MM.1S (cell line): ENCODE measurements at regions not wholly inside any gene's neighbourhood (a gene's known extent, or its start where the extent isn't known, plus 50 kb on each side); places are given as distances from the start of the nearest gene placed in this dataset.

Source experiments
- DNase-seq: peaks from one replicate; pipeline ENCODE4 v3.0.0-alpha.2; 2015
- H2AFZ ChIP-seq: fragments of 300-600 bp; sonication (generic); 2 replicates; pipeline ENCODE4 v1.6.0; 2016; ENCODE audit warnings: antibody characterized with exemption, low read length
- H3F3A ChIP-seq: fragments of 300-600 bp; sonication (generic); 2 replicates; pipeline ENCODE4 v1.6.1; 2016; ENCODE audit warnings: mild to moderate bottlenecking, antibody characterized with exemption, low read length, moderate library complexity, mixed read lengths; ENCODE audit not compliant: insufficient read depth
- H3K27ac ChIP-seq: fragments of 300-600 bp; sonication (generic); 2 replicates; pipeline ENCODE4 v1.5.1; 2016; ENCODE audit warnings: mild to moderate bottlenecking, low read length
- H3K27me3 ChIP-seq: fragments of 300-600 bp; sonication (generic); replicated peaks from 2 replicates; pipeline ENCODE4 v1.6.0; 2016; ENCODE audit warnings: low read length; ENCODE audit not compliant: insufficient read depth
- H3K36me3 ChIP-seq: fragments of 300-600 bp; sonication (generic); replicated peaks from 2 replicates; pipeline ENCODE4 v1.6.1; 2016; ENCODE audit warnings: mild to moderate bottlenecking, low read length, mixed read lengths; ENCODE audit not compliant: insufficient read depth
- H3K4me1 ChIP-seq: fragments of 300-600 bp; sonication (generic); 2 replicates; pipeline ENCODE4 v1.6.1; 2016; ENCODE audit warnings: low read length, mixed read lengths
- H3K4me2 ChIP-seq: fragments of 300-600 bp; sonication (generic); 2 replicates; pipeline ENCODE4 v1.6.0; 2016; ENCODE audit warnings: low read depth, low read length
- H3K4me3 ChIP-seq: fragments of 300-600 bp; sonication (generic); 2 replicates; pipeline ENCODE4 v1.5.1; 2016; ENCODE audit warnings: low read length, mixed read lengths
- H3K79me2 ChIP-seq: fragments of 300-600 bp; sonication (generic); 2 replicates; pipeline ENCODE4 v1.6.1; 2016; ENCODE audit warnings: mixed run types, low read length, mixed read lengths
- H3K9ac ChIP-seq: fragments of 300-600 bp; sonication (generic); 2 replicates; pipeline ENCODE4 v1.6.1; 2016; ENCODE audit warnings: low read length, mixed read lengths
- H3K9me2 ChIP-seq: fragments of 300-600 bp; sonication (generic); replicated peaks from 2 replicates; pipeline ENCODE4 v1.6.1; 2016; ENCODE audit warnings: mild to moderate bottlenecking, low read length, mixed read lengths; ENCODE audit not compliant: insufficient read depth
- H3K9me3 ChIP-seq: fragments of 300-600 bp; sonication (generic); replicated peaks from 2 replicates; pipeline ENCODE4 v1.6.1; 2016; ENCODE audit warnings: mild to moderate bottlenecking, low read length, mixed read lengths; ENCODE audit not compliant: insufficient read depth
- H4K20me1 ChIP-seq: fragments of 300-600 bp; sonication (generic); 2 replicates; pipeline ENCODE4 v1.6.1; 2016; ENCODE audit warnings: mild to moderate bottlenecking, low read length, moderate library complexity, mixed read lengths; ENCODE audit not compliant: insufficient read depth
- EZH2 ChIP-seq: fragments of 300-600 bp; sonication (generic); optimal IDR thresholded peaks from 2 replicates; pipeline ENCODE3; 2017; ENCODE audit warnings: low read depth, mild to moderate bottlenecking, antibody characterized with exemption, low read length, mixed read lengths
- EZH2phosphoT487 ChIP-seq: fragments of 300-600 bp; sonication (generic); IDR thresholded peaks from 2 replicates; pipeline ENCODE4 v1.6.1; 2018; ENCODE audit warnings: antibody characterized with exemption, low read length
- TF ChIP-seq, protein P1 (sequence below): fragments of 300-600 bp; sonication (generic); IDR thresholded peaks from 2 replicates; pipeline ENCODE4 v1.5.1; 2016; ENCODE audit warnings: antibody characterized with exemption, low read length, mixed read lengths

DNA sequence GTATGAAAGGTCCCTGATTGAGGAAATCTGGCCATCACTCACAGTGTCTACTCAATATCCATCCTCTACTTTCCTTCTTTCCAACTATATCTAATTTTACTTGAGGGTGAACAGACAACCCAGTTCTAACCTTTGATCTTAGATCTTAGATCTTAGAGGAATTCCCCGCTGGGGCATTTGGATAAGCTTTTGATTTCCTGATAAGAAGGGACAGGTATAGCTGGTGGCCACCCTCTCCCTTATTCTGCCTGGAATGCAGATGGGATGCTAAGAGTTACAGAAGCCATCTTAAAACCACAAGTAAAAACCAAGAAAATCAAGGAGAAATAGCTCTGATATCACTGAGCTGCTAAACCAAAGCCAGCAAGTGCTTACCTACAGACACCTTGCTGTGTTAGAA lies 77.2 kb upstream of the ACSL3 start:
- H3K9ac ChIP-seq: no peak overlapping the region
- no peak overlapping the region for H3K4me2 ChIP-seq
- H3K9me2 ChIP-seq: no peaks in the 10 kb centered on the region
- no peak for DNase-seq
- H3K27me3 ChIP-seq: peaks cover 55% of the 10 kb centered on the region
- H3K27ac ChIP-seq: no peak overlapping the region
- H3K9me3 ChIP-seq: no peaks in the 10 kb centered on the region
- H3K4me3 ChIP-seq: no peak overlapping the region
- H3F3A ChIP-seq: no peaks in the 10 kb centered on the region
- TF ChIP-seq EZH2phosphoT487 (no peak), EZH2 (no peak)
- TF ChIP-seq, protein P1, sequence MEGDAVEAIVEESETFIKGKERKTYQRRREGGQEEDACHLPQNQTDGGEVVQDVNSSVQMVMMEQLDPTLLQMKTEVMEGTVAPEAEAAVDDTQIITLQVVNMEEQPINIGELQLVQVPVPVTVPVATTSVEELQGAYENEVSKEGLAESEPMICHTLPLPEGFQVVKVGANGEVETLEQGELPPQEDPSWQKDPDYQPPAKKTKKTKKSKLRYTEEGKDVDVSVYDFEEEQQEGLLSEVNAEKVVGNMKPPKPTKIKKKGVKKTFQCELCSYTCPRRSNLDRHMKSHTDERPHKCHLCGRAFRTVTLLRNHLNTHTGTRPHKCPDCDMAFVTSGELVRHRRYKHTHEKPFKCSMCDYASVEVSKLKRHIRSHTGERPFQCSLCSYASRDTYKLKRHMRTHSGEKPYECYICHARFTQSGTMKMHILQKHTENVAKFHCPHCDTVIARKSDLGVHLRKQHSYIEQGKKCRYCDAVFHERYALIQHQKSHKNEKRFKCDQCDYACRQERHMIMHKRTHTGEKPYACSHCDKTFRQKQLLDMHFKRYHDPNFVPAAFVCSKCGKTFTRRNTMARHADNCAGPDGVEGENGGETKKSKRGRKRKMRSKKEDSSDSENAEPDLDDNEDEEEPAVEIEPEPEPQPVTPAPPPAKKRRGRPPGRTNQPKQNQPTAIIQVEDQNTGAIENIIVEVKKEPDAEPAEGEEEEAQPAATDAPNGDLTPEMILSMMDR: no peak
- no peaks in the 10 kb centered on the region for H3K79me2 ChIP-seq
- no peak overlapping the region for H2AFZ ChIP-seq
- no peaks in the 10 kb centered on the region for H3K4me1 ChIP-seq
- H4K20me1 ChIP-seq: no peaks in the 10 kb centered on the region
- H3K36me3 ChIP-seq: no peaks in the 10 kb centered on the region

DNA sequence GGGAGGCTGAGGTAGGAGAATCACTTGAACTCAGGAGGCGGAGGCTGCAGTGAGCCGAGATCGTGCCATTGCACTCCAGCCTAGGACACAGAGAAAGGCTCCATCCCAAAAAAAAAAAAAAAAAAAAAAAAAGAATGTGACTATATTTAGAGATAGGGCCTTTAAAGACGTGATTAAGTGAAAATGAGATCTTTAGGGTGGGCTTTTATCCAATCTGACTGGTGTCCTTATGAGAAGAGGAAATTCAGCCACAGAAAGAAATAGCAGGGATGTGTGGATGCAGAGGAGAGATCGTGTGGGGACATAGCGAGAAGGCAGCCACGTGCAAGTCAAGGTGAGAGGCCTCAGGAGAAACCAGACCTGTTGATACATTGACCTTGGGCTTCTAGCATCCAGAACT lies 69.9 kb upstream of the ACSL3 start:
- TF ChIP-seq EZH2phosphoT487 (no peak), EZH2 (no peak)
- TF ChIP-seq, protein P1: no peak
- no peak for DNase-seq

DNA sequence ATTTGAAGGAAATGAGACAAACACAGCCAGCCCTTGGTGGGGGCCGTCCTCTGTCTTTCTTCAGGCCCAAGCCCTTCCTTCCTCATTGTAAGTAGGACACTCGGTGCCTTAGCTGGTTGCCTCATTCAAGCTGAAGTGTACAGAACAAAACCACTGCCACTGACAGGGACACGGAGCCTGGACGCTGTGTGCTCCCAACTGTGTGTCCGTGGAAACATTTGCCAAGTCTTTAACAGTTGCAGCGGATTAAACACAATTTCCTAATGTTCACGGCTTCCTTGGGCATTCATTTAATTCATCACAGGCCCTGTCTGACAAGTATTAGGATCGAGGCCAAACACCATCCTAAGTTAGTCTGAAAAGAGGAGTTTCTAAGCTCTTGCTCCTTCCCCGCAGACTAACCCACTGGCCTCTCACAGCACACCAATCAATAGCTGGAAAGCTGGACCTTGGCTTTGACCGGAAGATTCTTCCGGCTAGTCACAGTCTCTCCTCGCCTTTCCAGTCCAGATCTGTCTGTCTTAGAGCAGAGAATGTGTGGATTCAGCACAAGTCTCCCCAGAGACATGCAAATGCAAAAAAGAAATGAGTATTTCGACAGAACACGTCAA lies 68.7 kb upstream of the ACSL3 start:
- Histone ChIP-seq H3K36me3 (no peaks in the 10 kb centered on the region), H3K9me2 (no peaks in the 10 kb centered on the region), H4K20me1 (no peaks in the 10 kb centered on the region), H3K4me3 (no peak overlapping the region), H3K27me3 (peaks cover 80% of the 10 kb centered on the region), H2AFZ (no peak overlapping the region), H3K9me3 (no peaks in the 10 kb centered on the region), H3K9ac (no peak overlapping the region), H3K79me2 (no peaks in the 10 kb centered on the region), H3K4me1 (peaks cover 7% of the 10 kb centered on the region), H3K27ac (no peak overlapping the region), H3K4me2 (no peak overlapping the region), H3F3A (no peaks in the 10 kb centered on the region)
- no peak for DNase-seq
- TF ChIP-seq EZH2phosphoT487 (no peak), EZH2 (no peak)
- TF ChIP-seq, protein P1: no peak

More for the DNA sequence above, 69.9 kb upstream of the ACSL3 start:
- H3K4me2 ChIP-seq: no peak overlapping the region
- no peak overlapping the region for H2AFZ ChIP-seq
- no peaks in the 10 kb centered on the region for H4K20me1 ChIP-seq
- no peaks in the 10 kb centered on the region for H3K79me2 ChIP-seq
- no peaks in the 10 kb centered on the region for H3K36me3 ChIP-seq
- no peak overlapping the region for H3K27ac ChIP-seq
- H3K4me3 ChIP-seq: no peak overlapping the region
- peaks cover 7% of the 10 kb centered on the region for H3K4me1 ChIP-seq
- no peaks in the 10 kb centered on the region for H3F3A ChIP-seq
- H3K9me3 ChIP-seq: no peaks in the 10 kb centered on the region
- H3K9me2 ChIP-seq: no peaks in the 10 kb centered on the region
- peaks cover 87% of the 10 kb centered on the region for H3K27me3 ChIP-seq
- no peak overlapping the region for H3K9ac ChIP-seq
